ENCODE measurements at regions not wholly inside any gene's neighbourhood (a gene's known extent, or its start where the extent isn't known, plus 50 kb on each side); places are given as distances from the start of the nearest gene placed in this dataset.

DNA sequence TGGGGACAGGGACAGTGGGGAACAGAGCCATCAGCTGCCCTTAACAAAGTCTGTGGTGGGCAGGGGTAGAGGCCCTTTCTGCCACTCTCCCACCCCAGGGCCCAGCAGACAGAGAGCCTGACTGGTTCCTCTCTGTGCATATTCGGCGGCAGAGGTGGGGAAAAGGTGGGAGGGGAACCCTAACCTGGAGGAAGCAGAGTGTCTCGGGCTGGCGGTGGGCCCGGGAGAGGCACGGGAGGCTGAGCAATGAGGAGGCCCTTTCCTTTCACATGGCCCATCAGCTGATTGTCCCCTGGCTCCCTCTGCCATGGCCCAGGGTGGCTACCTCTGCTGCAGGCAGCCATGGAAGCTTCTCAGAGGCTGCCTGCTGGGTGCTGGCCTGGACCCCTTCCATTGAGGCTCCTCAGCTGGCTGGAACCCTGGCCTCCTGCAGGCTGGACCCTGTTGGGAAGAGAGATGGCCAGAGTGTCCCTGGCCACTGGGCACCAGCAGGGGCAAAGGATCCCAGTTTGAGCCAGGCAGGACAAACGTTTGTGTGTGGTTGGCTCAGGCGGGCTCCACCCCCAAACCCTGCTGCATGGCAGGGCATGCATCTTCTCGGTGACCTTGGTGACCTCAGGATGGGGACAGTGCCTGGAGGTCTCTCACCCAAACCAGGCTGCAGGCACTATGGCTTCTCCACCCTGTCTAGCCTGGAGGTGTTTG is 202.8 kb upstream of the ZNF536 start:
- TF ChIP-seq, protein P1, sequence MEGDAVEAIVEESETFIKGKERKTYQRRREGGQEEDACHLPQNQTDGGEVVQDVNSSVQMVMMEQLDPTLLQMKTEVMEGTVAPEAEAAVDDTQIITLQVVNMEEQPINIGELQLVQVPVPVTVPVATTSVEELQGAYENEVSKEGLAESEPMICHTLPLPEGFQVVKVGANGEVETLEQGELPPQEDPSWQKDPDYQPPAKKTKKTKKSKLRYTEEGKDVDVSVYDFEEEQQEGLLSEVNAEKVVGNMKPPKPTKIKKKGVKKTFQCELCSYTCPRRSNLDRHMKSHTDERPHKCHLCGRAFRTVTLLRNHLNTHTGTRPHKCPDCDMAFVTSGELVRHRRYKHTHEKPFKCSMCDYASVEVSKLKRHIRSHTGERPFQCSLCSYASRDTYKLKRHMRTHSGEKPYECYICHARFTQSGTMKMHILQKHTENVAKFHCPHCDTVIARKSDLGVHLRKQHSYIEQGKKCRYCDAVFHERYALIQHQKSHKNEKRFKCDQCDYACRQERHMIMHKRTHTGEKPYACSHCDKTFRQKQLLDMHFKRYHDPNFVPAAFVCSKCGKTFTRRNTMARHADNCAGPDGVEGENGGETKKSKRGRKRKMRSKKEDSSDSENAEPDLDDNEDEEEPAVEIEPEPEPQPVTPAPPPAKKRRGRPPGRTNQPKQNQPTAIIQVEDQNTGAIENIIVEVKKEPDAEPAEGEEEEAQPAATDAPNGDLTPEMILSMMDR (IDR thresholded peaks at IDR 0.05), result no peak
- no peak for TF ChIP-seq POLR2AphosphoS5 (IDR thresholded peaks at IDR 0.05)
